ENCODE measurements at regions not wholly inside any gene's neighbourhood (a gene's known extent, or its start where the extent isn't known, plus 50 kb on each side); places are given as distances from the start of the nearest gene placed in this dataset.
"Not testable (repeated sequence)": the region's sequence is repeated elsewhere in the genome, so short reads cannot be mapped to it uniquely, and the experiment has no call there.

DNA sequence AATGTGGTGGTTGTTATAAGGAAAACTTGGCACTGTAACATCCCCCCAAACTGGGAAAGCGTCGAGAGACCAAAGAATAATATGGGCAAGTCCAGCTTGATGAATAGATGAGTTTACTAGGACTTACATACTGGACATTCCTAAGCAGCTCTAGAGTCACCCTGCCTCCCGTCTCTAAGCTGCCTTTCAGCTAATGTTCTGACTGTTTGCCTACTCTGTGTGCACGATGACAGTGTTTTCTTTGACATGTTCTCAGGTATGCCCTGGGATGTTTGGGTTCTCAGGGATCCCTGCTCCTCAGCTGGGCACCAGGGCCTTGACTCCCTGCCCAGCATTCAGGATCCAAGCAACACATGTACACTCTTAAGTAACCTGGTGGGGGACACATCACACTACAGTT lies 87.5 kb downstream of the MRPL57 start:
- not testable (repeated sequence) for DNase-seq

DNA sequence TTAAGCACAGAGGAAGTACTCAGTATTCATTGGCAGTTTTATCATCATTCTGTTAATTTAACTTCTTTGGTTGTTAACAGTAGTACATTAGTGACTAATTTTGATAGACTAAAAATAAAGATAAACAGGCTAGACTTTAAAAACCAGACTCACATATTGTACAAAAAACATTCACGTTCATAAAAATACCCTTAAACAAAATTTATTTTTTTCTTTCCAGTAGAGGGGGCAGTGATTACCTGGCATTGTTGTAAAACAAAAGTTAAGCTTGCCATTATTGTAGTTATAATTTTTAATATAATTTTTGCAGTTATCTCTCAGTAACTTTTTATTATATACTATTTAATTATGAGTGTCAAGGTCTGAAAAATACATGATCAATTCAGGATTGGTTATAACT lies 92.0 kb downstream of the MRPL57 start:
- not testable (repeated sequence) for DNase-seq

DNA sequence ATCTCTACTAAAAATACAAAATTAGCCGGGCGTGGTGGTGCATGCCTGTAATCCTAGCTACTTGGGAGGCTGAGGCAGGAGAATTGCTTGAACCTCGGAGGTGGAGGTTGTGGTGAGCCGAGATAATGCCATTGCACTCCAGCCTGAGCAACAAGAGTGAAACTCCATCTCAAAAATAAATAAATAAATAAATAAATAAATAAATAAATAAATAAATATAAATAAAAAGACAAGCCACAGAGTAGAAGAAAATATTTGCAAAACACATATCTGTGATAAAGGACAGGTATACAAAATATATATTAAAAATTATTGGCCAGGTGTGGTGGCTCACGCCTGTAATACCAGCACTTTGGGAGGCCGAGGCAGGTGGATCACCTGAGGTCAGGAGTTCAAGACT lies 96.0 kb downstream of the MRPL57 start:
- DNase-seq, result not testable (repeated sequence)

DNA sequence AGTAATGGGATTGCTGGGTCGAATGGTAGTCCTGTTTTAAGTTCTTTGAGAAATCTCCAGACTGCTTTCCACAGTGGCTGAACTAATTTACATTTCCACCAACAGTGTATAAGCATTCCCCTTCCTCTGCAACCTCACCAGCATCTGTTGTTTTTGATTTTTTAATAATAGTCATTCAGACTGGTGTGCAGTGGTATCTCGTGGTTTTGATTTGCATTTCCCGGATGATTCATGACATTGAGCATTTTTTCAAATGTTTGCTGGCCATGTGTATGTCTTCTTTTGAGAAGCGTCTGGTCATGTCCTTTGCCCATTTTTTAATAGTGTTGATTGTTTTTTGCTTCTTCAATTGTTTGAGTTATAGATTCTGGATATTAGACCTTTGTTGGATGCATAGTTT lies 98.0 kb downstream of the MRPL57 start:
- not testable (repeated sequence) for DNase-seq

DNA sequence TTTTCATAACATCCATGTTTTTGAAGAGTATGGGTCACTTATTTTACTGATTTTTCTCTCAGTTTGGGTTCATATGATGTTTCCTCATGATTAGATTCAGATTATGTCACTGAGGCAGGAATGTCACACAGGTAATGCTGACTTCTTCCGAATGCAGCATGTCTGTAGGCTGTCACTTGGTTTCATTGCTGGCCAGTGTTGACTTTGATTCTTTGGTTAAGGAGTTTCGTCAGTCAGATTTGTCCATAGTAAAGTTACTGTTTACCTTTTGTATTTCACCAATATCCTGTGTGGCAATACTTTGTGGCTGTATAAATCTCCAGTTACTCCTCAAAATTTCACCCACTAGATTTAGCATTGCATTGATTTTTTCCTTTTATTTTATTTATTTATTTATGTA lies 105.6 kb downstream of the MRPL57 start:
- no peak for DNase-seq

DNA sequence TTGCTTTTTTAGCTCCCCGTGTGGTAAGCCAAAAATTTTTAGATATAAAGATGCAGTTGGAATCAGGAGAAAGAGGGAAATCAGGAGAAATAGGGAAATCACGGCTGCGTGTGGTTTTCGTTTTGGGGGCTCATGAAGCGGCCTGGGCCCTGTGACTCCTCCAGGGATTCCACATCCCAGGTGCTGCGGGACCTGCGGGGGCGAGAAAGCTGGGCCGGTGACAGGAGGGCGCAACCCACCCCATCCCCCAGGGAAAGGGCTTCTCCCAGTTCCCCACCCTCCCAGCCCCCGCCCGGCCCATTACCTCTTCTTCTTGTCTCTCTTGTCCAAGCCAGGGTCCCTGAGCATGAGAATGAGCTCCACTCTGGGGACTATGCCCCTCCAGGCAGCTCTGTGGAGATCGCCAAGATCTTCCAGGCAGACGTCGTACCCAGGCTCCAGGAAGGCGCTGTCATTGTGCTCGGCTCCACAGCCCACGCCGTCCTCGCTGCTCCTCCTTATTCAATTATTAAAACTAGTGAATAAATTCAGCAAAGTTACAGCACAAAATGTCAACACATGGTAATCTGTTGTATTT lies 111.0 kb downstream of the MRPL57 start:
- no peak for DNase-seq

DNA sequence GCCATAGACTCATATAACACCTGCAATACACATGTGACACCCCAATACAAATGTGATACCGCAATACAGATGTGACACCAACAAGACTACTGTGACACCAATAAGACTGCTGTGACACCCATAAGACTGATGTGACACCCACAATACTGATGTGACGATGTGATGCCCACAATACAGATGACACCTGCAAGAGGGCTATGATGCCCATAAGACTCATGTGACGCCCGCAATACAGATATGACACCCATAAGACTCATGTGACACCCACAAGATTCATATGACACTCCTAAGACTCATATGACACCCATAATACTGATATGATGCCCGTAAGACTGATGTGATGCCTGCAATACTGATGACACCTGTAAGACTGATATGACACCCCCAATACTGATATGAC lies 113.0 kb downstream of the MRPL57 start:
- no peak for DNase-seq

DNA sequence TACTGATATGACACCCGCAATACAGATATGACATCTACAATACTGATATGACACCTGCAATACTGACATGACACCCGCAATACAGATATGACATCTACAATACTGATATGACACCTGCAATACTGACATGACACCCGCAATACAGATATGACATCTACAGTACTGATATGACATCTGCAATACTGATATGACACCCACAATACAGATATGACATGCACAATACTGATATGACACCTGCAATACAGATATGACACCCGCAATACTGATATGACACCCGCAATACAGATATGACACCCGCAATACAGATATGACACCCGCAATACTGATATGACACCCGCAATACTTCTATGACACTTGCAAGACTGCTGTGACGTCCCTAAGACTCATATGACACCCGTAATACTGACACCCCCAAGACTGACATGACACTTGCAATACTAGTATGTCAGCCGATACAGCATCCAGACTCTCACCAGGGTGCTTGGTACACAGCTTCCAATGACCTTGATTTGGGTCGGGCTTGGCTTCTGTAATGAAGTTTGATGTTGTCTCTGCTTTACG lies 114.1 kb downstream of the MRPL57 start:
- DNase-seq, result not testable (repeated sequence)

DNA sequence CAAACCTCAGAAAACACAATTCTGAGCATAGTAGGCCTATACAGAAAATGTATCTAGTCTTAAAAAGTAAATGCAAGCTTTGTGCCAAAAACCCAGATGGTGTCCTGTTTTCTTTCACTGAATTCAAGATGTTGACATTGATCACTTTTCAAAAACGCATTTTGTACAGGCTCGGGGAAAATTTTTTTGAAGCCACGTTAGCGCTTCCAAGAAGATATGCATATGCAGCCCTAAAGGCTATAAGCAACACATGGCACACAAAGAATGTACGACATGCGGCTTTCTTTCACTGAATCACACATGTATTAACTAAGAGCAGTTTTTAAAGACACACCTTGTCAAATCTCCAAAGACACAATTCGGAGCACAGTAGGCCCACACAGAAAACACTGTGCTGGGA lies 115.4 kb downstream of the MRPL57 start:
- no peak for DNase-seq

DNA sequence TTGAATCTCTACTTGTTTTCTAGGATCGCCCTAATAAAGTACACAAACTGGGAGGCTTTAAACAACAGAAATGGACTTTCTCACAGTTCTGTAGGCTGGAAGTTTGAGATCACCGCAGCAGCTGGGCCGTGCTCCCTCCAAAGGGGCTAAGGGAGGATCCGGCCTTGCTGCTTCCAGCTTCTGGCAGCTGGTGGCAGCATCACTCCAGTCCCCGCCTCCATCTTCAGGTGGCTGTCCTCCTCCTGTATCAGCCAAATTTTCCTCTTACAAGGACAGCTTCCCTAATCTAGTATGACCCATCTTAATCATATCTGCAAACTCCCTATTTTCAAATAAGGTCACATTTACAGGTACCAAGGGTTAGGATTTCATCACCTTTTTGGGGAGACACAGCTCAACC lies 120.5 kb downstream of the MRPL57 start:
- DNase-seq, result peak; percentile 23 to 73 (median 52)

DNA sequence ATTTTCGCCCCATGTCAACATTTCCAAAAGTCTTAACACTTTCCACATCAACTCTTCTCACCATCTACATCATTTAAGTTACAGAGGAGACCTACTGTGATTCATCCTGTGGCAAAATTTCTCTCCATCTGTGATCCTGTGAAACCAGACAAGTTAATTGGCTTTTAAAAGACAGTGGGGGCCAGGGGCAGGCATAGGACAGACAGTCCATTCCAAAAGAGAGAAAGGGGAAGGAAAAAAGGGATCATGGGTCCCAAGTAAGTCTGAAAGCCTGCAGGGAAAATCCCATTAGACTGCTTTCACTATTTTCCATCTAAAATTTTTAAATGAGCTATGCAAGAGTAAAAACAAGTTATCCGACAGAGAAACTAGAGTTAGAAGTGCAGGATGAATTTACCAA lies 121.0 kb downstream of the MRPL57 start:
- DNase-seq, result peak in 2 of 3 experiments; percentile 50 to 65

DNA sequence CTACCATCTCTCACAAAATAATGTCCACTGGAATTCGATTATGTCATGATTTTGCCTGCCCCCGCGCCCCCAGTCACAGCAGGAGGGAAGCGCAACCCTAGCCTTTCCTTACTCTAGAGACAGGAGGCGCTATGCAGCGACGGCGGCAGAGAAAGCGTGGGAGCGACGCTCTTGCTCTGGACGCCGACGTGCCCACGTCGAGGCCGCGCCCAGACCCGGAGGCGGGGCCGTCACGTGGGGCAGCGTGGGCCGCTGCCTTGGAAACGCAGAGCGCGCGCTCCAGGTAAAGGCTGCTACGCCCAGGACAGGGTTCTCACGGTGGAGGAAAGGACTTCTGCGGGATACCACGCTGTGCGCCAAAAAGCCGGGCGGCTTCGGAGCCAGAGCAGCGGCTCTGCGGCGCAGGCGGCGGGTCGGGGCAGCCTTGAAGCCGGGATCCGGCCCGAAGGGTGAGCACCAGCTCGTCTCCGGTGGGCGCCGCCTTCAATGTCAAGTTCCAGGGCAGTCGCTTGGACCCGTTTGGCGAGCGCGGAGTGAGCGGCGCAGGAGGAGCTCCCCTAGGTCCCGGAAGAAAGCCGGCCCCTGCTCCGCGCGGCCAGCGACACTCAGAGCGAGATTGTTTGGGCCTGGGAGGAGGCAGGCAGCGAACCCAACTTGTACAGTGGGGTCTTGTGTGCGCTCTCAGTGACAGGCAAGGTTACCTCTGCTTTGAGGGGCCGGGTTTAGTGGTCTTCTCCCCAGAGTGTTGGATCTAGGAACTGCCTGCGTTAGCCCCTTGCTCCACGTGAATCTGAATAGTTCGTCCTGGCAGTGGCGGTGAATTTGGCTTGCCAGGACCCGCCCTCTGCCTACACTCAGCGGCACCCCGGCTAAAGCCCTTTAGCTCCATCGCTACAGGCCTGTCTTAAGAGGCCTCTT lies 121.7 kb downstream of the MRPL57 start:
- peak; percentile 86 to 92 (median 87) for DNase-seq

DNA sequence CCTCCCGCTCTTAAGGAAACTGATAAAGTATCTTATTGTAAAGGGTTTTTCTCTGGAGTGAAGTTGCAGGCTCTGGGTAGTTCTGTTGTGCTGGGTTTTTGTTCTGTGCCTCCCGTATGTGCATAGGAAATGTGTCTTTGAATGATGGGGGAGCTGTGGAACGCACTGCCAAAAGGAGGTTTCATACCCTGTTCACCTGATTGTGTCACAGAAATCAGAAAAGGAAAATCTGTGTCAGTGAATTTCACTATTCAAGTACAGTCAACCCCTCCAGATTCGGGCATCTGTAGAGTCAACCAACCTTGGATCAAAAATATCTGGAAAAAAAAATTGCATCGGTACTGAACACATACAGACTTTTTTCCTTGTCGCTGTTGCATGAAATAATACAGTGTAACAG lies 127.8 kb downstream of the MRPL57 start:
- DNase-seq, result no peak

DNA sequence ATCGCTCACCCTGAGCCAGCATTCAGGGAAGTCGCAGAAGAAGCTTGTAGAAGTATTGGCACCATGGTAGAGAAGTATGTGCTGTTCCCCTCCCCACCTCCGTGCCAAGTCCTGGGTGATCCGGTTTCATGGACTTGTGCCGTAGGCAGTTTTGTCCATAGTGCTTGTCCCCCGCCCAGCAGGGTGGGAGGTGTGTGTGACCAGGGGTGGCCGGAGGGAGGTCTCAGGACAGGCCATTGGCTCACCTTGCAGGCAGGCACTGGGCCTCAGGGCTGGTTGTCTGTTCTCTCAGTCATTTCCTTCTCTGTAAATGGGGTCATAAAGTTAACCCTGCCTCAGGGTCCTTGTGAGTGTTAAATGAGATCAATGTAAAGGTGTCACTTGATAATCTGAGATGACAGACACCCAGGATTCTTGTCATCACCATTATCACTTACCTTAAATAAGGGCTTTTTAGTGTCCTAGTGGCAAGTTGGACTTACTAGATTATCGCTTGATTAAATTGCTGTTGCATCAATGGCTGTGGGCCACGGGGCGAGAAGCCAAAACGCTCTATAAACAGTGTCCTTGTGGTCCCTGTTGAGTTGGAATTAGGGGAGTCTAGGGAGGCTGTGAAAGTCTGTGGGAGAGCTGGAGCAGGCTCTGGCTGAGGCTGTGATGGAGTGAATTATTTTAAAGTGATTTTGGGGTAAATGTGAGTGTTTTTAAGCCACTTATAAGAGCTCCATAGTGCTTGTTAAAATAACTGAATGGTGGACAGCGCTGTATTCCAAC lies 130.0 kb downstream of the MRPL57 start:
- not testable (repeated sequence) for DNase-seq

DNA sequence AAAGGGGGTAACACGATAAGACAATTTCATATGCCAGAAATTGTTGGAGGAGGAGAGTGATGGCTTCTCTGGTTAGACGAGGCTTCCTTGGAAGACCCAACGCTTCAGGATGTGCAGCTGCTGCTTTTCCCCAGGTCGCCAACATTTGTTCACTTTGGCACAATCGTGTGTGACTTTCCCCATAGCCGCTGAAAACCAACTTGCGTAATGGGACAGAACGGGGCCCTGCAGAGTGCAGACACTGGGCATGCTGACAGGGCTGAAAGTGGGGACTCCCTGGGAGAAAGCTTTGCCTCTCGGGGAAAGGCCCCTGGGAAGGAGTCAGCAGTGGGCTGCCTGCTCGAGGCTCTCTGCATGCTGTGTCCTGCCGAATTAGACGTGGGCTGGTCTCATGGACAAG lies 130.7 kb downstream of the MRPL57 start:
- not testable (repeated sequence) for DNase-seq

DNA sequence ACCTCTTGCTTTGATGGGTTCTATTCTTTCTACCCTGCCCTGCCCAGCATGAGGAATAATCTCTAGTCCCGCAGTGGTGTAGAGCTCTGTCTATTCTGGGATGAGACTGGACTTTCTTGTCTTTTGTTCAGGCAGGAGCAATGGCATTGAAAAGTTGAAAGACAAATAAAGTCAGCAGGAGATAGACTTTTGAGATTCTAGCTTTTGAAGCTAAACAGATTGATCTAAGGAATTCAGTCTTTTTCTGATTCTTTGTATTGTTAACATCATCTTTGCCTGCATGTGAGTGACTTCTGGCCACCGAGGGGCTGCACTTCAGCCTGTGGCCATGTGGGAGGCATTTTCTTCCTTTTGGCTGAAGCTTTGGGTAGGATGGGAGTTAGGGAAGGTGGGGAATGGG lies 132.4 kb downstream of the MRPL57 start:
- DNase-seq, result no peak

DNA sequence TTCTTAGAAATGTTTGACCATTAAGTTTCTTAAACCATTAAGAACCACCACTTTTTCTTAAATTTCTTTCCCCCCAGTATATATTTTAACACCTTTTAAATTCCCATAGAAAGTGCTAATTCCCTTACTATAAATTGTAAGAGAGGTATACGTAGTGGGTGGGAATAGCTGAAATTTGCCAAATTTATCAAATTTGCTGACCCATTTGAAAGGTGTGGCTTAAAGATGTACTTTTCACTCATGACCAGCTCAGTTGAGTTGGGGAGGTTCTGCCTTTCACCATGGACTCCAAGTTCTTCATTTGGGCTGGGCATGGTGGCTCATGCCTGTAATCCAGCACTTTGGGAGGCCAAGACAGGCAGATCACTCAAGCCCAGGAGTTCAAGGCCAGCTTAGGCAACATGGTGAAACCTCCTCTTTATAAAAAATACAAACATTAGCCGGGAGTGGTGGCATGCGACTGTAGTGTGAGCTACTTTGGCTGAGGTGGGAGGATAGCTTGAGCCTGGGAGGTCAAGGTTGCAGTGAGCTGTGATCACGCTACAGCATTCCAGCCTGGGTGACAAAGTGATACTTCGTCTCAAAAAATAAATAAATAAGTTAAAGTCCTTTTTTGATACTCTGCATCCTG lies 133.2 kb downstream of the MRPL57 start:
- no peak for DNase-seq

DNA sequence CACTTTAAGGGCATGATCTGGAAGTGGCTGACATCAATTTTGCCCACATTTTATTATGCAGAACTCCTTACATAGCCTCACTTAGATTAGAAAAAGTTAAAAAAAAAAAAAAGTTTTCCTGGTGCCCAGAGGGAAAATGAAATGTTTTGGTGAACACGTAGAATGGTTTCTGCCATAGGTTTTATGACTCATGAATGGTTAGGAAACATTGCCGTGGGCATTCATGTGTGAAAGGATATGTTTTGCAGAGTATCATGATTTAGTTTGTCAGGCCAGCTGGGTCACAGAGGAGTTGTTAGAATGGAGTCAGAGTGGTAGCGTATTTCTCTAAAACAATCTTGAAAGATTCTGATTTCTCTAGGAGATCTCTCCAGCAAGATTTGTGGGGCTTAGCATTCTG lies 133.8 kb downstream of the MRPL57 start:
- DNase-seq, result no peak

DNA sequence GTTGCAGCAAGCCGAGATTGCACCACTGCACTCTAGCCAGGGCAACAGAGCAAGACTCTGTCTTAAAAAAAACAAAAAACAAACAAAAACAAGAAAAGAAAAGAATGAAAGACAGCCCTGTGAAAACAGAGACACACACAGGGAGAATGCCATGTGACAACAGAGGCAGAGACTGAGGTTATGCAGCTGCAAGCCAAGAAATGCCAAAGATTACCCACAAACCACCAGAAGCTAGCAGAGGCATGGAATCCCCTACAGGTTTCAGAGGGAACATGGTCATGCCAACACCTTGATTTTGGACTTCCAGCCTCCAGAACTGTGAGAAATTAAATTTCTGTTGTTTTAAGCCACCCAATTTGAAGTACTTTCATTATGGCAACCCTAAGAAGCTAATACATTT lies 138.5 kb downstream of the MRPL57 start:
- not testable (repeated sequence) for DNase-seq

DNA sequence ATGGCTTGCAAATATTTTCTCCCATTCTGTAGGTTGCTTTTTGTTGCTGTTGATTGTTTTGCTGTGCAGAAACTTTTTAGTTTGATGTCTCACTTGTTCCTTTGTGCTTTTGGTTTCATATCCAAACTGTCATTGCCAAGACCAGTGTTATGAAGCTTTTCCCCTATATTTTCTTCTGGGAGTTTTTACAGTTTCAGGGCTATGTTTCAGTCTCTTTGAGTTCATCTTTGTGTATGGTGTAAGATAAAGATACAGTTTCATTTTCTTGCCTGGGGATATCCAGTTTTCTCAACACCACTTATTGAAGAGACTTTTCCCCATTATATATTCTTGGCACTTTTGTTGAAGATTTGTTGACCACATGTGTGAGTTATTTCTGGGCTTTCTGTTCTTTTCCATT lies 139.9 kb downstream of the MRPL57 start:
- no peak for DNase-seq

DNA sequence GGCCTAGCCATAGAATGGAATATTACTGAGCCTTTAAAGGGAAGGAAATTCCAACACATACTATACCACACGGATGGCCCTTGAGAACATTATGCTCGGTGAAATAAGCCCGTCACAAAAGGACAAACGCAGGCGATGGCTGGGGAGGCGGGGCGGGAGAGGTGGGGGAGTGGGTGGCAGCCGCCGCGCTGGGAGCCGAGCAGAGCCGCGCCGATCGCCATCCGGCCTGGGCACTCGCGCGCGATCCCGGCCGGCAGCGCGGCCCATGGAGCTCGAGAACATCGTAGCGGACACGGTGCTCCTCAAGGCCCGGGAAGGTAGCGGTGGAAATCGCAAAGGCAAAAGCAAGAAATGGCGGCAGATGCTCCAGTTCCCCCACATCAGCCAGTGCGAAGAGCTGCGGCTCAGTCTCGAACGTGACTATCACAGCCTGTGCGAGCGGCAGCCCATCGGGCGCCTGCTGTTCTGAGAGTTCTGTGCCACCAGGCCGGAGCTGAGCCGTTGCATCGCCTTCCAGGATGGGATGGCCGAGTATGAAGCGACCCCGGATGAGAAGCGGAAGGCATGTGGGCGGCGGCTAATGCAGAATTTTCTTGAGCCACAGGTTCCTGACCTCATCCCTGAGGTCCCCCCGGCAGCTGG lies 140.1 kb downstream of the ZDHHC20 start:
- no peak for DNase-seq

Measured in NCI-H1417 (cell line).